Suprapubic skin (tissue), 4 donors: ENCODE measurements at regions not wholly inside any gene's neighbourhood (a gene's known extent, or its start where the extent isn't known, plus 50 kb on each side); places are given as distances from the start of the nearest gene placed in this dataset.

ENCODE experiments used
- DNase-seq, 2 donors: peaks; one replicate each; pipeline ENCODE4 v3.0.0-alpha.2; 2019; ENCODE audit warnings: low spot score in 2 of 2
- H3K27ac ChIP-seq: fragments of 200-600 bp; sonication (generic); one replicate; pipeline ENCODE4 v1.5.1; 2019
- H3K27me3 ChIP-seq: fragments of 200-600 bp; sonication (generic); one replicate; pipeline ENCODE4 v1.5.1; 2019
- H3K36me3 ChIP-seq: fragments of 200-600 bp; sonication (generic); one replicate; pipeline ENCODE4 v1.5.1; 2019
- H3K4me1 ChIP-seq: fragments of 200-600 bp; sonication (generic); one replicate; pipeline ENCODE4 v1.5.1; 2019
- H3K4me3 ChIP-seq: fragments of 200-600 bp; sonication (generic); one replicate; pipeline ENCODE4 v1.5.1; 2019; ENCODE audit warnings: mild to moderate bottlenecking
- H3K9me3 ChIP-seq: fragments of 200-600 bp; sonication (generic); one replicate; pipeline ENCODE4 v1.5.1; 2019
- EP300 ChIP-seq: sonication (generic); formaldehyde crosslinking; IDR thresholded peaks from one replicate; pipeline ENCODE4 v1.6.1; 2017; ENCODE audit warnings: antibody characterized with exemption
- POLR2A ChIP-seq, 2 donors: fragments of 450-650 bp; IDR thresholded peaks; one replicate each; pipeline ENCODE4 v1.6.1; 2017; ENCODE audit warnings: antibody characterized with exemption in 2 of 2, mild to moderate bottlenecking in 2 of 2, moderate library complexity in 2 of 2
- POLR2AphosphoS5 ChIP-seq, 3 donors: sonication (generic); formaldehyde crosslinking; IDR thresholded peaks; one replicate each; pipeline ENCODE4 v1.6.1; 2017; ENCODE audit warnings: antibody characterized with exemption in 3 of 3
- WGBS: methylation state at CpG from one replicate; pipeline ENCODE4 v1.1.5; 2018; 5-methylcytosine and 5-hydroxymethylcytosine counted together
- TF ChIP-seq, protein P1 (sequence below), 2 donors: fragments of 200-600 bp in 1 of 2; fragments of 450-650 bp in 1 of 2; sonication (generic) in 1 of 2; IDR thresholded peaks; one replicate each; pipeline ENCODE4 v1.5.1; 2016 to 2019; ENCODE audit warnings: antibody characterized with exemption in 2 of 2, mild to moderate bottlenecking in 1 of 2, moderate library complexity in 1 of 2

DNA sequence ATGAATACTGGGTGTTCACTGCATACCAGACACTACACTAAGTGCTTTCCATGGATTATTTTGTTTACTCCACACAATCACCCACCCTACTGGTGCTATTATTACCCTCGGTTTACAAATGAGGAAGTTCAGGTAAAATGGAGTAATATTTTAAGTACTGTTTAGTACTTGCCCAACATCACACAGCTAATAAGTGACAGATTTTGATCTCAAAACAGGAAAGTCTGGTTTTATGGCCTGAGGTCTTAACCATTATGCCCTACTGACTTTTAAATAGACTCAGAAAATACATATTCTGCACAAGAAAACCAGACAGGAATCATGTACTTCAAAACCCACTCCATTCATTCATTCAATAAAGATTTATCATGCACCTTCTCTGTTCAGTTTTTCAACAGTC lies 431.0 kb upstream of the TLE4 start:
- no peak for TF ChIP-seq POLR2A (IDR thresholded peaks at IDR 0.05)
- TF ChIP-seq, protein P1, sequence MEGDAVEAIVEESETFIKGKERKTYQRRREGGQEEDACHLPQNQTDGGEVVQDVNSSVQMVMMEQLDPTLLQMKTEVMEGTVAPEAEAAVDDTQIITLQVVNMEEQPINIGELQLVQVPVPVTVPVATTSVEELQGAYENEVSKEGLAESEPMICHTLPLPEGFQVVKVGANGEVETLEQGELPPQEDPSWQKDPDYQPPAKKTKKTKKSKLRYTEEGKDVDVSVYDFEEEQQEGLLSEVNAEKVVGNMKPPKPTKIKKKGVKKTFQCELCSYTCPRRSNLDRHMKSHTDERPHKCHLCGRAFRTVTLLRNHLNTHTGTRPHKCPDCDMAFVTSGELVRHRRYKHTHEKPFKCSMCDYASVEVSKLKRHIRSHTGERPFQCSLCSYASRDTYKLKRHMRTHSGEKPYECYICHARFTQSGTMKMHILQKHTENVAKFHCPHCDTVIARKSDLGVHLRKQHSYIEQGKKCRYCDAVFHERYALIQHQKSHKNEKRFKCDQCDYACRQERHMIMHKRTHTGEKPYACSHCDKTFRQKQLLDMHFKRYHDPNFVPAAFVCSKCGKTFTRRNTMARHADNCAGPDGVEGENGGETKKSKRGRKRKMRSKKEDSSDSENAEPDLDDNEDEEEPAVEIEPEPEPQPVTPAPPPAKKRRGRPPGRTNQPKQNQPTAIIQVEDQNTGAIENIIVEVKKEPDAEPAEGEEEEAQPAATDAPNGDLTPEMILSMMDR (IDR thresholded peaks at IDR 0.05): no peak
- TF ChIP-seq EP300: no peak
- TF ChIP-seq POLR2AphosphoS5 (IDR thresholded peaks at IDR 0.05): no peak
- DNase-seq: no peak
- no peak overlapping the region for H3K27ac ChIP-seq
- no peaks in the 10 kb centered on the region for H3K27me3 ChIP-seq
- H3K4me3 ChIP-seq: no peak overlapping the region
- peaks cover 6% of the 10 kb centered on the region for H3K4me1 ChIP-seq
- no peaks in the 10 kb centered on the region for H3K9me3 ChIP-seq
- 47% methylated on average over 1 of the region's 1 CpG for WGBS
- H3K36me3 ChIP-seq: no peaks in the 10 kb centered on the region

DNA sequence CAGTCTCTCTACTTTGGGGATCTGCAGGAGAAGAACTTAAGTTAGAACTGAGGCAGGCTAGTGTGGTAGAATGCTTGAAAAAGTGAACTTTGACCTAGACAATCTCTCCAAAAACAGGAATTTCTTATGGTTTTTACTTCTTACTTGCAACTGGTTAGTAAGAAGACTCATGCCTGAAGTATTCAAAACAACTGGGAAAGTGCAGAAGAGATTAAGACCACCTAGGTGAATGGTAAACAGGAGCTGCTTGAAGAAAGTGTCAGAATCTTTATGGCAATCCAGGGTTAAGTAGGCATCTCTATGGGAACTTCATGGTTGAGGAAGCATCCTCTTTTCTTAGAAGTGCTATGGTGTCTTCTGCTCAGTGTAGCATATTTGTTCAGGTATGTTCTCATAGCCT lies 428.6 kb upstream of the TLE4 start:
- Histone ChIP-seq H3K36me3 (no peaks in the 10 kb centered on the region), H3K4me3 (no peak overlapping the region), H3K27ac (no peak overlapping the region), H3K9me3 (no peaks in the 10 kb centered on the region), H3K27me3 (no peaks in the 10 kb centered on the region), H3K4me1 (peaks cover 6% of the 10 kb centered on the region)
- DNase-seq: no peak
- TF ChIP-seq POLR2A (IDR thresholded peaks at IDR 0.05): no peak
- no peak for TF ChIP-seq POLR2AphosphoS5 (IDR thresholded peaks at IDR 0.05)
- TF ChIP-seq EP300: no peak
- TF ChIP-seq, protein P1 (IDR thresholded peaks at IDR 0.05): no peak

DNA sequence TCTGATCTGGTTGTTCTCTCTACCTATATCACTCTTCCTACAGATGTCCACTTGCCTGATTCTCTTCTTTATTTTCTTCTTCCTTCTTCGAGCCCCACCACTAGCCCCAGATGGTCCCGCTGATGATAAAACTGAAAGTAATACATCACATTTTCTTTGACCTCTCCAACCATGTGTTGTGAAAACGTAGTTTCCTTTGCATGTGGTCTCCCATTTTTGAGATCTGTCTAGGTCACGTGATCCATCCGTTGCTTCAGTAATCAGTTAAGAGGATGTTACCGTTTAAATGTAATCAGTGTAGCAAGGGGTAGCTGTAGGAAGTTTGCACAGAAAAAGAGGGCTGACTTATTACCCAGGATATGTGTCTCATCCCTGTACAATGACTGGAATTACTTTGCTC lies 426.3 kb upstream of the TLE4 start:
- TF ChIP-seq EP300 (no peak), POLR2A (IDR thresholded peaks at IDR 0.05) (no peak), POLR2AphosphoS5 (IDR thresholded peaks at IDR 0.05) (no peak)
- TF ChIP-seq, protein P1 (IDR thresholded peaks at IDR 0.05): no peak
- Histone ChIP-seq H3K36me3 (no peaks in the 10 kb centered on the region), H3K4me3 (no peak overlapping the region), H3K9me3 (no peaks in the 10 kb centered on the region), H3K27ac (no peak overlapping the region), H3K4me1 (peaks cover 6% of the 10 kb centered on the region), H3K27me3 (no peaks in the 10 kb centered on the region)
- no peak for DNase-seq
- 79% methylated on average over 6 of the region's 6 CpGs for WGBS

DNA sequence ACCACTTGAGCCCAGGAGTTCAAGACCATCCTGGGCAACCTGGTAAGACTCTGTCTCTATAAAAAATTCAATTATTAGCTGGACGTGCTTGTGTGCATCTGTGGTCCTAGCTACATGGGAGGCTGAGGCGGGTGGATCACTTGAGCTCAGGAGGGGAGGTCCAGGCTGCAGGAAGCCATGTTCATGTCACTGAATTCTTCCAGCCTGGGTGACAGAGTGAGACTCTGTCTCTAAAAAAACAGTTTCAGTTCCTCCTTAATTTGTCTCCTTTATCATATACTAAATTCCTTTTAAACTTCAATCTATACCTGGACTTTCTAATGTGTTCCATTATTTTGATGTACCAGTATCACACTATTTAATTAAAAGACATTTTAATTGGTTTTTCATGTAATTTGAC lies 422.2 kb upstream of the TLE4 start:
- Histone ChIP-seq H3K9me3 (no peaks in the 10 kb centered on the region), H3K4me1 (peaks cover 3% of the 10 kb centered on the region), H3K27me3 (no peaks in the 10 kb centered on the region), H3K4me3 (no peak overlapping the region), H3K36me3 (no peaks in the 10 kb centered on the region), H3K27ac (no peak overlapping the region)
- TF ChIP-seq, protein P1 (IDR thresholded peaks at IDR 0.05): no peak
- TF ChIP-seq EP300 (no peak), POLR2A (IDR thresholded peaks at IDR 0.05) (no peak), POLR2AphosphoS5 (IDR thresholded peaks at IDR 0.05) (no peak)
- no peak for DNase-seq
- 94% methylated on average over 2 of the region's 2 CpGs for whole genome bisulfite sequencing

DNA sequence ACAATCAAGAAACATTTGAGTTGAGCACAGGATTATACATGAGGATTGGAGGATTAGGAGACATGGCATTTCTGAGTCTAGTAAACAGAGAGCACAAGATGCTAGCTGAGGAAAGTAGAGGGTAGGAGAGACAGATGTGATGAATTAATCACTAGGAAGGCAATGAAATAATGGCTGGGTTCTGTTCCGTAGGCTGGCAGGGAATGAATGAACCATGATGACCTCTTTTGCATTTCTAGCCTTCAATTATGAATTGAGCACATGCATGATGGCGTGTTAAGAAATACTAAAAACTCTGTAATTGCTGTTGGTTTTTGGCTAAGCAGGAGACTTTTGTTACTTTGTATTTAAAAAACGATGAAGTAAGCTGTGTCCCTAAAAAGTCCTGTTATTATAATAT lies 420.0 kb upstream of the TLE4 start:
- DNase-seq: no peak
- Histone ChIP-seq H3K9me3 (no peaks in the 10 kb centered on the region), H3K4me1 (peaks cover 11% of the 10 kb centered on the region), H3K36me3 (no peaks in the 10 kb centered on the region), H3K4me3 (no peak overlapping the region), H3K27me3 (no peaks in the 10 kb centered on the region), H3K27ac (no peak overlapping the region)
- no peak for TF ChIP-seq POLR2AphosphoS5 (IDR thresholded peaks at IDR 0.05)
- TF ChIP-seq, protein P1 (IDR thresholded peaks at IDR 0.05): no peak
- no peak for TF ChIP-seq EP300
- TF ChIP-seq POLR2A (IDR thresholded peaks at IDR 0.05): no peak
- WGBS: 82% methylated on average over 3 of the region's 3 CpGs
